IPS-18c (cell line): ENCODE measurements at regions not wholly inside any gene's neighbourhood (a gene's known extent, or its start where the extent isn't known, plus 50 kb on each side); places are given as distances from the start of the nearest gene placed in this dataset.

Experiments used
- H3K4me3 ChIP-seq: 2 replicates; pipeline ENCODE4 v1.7.0; 2013; ENCODE audit warnings: low read depth, mild to moderate bottlenecking, low read length, moderate library complexity; ENCODE audit not compliant: insufficient read depth
- H3K9me3 ChIP-seq: one replicate; pipeline ENCODE4 v1.6.1; 2013; ENCODE audit warnings: mild to moderate bottlenecking, low read length, moderate library complexity; ENCODE audit not compliant: control insufficient read depth, insufficient read depth

DNA sequence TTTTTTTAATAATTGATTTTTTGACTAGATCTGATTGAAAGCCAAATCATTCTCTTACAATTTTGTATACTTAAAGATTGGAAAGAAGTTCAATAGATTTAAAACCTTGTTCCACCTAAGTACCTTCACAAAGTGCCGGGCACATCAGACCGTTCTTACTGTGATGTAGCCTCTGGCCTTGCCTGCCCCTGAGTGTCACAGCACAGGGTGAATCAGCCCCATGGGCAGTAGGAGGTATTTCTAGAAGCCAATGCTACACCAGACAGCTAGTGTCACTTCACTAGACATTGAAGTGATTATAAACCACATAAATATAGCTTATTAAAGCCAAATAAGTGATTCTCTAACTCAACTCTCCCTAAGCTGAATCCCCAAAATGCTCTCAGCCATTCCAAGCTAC is 131.3 kb downstream of the LACC1 start:
- H3K9me3 ChIP-seq = peaks cover 2% of the 10 kb centered on the region
- H3K4me3 ChIP-seq = no peak overlapping the region

GRCh38 chr13:44012910-44013757 is 133.4 kb downstream of the LACC1 start:
- Histone ChIP-seq H3K4me3 (no peak overlapping the region), H3K9me3 (no peaks in the 10 kb centered on the region)

GRCh38 chr13:44013758-44014291 is 134.1 kb downstream of the LACC1 start:
- no peaks in the 10 kb centered on the region for H3K9me3 ChIP-seq
- no peak overlapping the region for H3K4me3 ChIP-seq

GRCh38 chr13:44014501-44014900 is 134.8 kb downstream of the LACC1 start:
- H3K4me3 ChIP-seq = no peak overlapping the region
- no peaks in the 10 kb centered on the region for H3K9me3 ChIP-seq

DNA sequence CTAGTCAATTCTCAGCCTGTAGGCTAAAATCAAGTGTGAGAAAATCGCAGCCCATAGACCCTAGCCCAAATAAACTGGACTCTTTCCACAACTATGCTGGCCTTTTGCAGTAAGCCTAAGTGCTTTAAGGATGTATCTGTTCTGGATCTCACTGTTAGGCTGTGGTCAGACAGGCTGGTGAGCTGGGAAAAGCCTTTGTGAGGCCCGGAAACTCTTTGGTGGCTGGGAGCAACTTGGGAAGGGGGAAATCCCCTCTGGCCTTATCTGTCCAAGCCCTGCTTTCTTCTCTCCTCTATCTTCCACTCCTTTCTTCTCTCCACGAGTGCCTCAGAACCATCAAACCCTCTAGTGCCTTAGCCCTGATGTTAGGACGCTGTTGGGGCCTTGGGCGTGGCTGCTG is 135.4 kb downstream of the LACC1 start:
- no peak overlapping the region for H3K4me3 ChIP-seq
- no peaks in the 10 kb centered on the region for H3K9me3 ChIP-seq

DNA sequence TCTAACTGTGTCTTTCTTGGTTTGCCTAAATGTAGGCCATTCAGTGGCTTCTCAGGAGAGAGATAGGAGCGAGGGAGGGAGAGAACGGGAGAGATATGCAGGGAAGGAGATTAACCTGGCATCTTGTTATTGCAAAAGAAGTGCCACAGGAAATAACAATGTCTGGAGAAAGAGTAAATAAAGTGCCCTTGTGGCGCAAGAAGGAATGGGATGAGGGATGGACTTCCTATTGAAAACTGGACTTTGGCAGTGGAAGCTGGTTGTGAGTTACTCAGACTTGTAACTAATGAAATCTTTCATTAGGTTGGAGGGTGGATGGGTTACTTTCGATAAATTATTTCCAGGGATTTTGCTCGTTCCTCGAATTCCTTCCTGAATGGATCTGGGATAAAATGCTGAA is 136.1 kb downstream of the LACC1 start:
- Histone ChIP-seq H3K4me3 (no peak overlapping the region), H3K9me3 (no peaks in the 10 kb centered on the region)

GRCh38 chr13:44017756-44018309 is 138.1 kb downstream of the LACC1 start:
- Histone ChIP-seq H3K4me3 (no peak overlapping the region), H3K9me3 (no peaks in the 10 kb centered on the region)

DNA sequence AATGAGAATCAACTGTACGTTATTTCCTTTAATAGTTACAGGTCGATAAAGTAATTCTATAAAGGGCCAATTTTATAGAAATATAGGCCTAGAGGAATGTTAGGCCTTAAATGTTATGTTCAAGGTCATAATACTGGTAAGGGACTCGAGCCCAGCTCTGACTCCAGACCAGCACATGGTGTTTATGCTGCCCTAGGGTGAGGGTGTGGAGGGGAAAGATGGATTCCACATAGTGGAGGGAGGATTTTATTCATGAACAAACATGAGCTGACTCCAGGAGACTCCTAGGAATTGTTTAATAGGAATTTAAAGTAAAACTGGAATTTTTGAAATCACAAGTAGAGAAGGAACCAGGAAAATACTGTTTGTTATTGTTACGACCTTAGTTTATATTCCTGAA is 139.9 kb downstream of the LACC1 start:
- Histone ChIP-seq H3K4me3 (no peak overlapping the region), H3K9me3 (no peaks in the 10 kb centered on the region)

GRCh38 chr13:44021422-44021821 is 141.7 kb downstream of the LACC1 start:
- Histone ChIP-seq H3K9me3 (no peaks in the 10 kb centered on the region), H3K4me3 (no peak overlapping the region)

- Histone ChIP-seq H3K4me3 (no peak overlapping the region), H3K9me3 (no peaks in the 10 kb centered on the region)
These were observed 142.5 kb downstream of the LACC1 start for GRCh38 chr13:44022196-44022595.

- no peaks in the 10 kb centered on the region for H3K9me3 ChIP-seq
- no peak overlapping the region for H3K4me3 ChIP-seq
These were observed 144.6 kb downstream of the LACC1 start for GRCh38 chr13:44024167-44024845.

- Histone ChIP-seq H3K9me3 (no peaks in the 10 kb centered on the region), H3K4me3 (no peak overlapping the region)
These were observed 145.1 kb downstream of the LACC1 start for GRCh38 chr13:44024846-44025195.

DNA sequence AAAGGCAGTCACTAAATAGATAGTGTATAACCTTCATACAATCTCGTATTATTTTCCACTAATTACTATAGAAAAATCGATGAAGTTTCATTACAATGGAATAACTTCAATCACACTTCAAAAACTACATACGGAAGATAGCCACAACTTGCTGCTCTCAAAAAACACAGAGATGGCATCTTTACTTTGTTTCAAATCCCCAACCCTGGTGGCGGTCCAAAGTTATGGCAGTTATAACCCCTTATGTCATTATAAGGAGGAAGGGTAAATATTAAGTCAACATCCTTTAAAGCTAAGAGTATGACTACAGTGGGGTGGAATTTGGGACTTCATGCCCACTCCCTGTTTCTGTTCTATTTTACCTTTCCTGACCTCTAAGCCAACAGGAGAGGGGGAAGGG is 146.5 kb downstream of the LACC1 start:
- H3K4me3 ChIP-seq = no peak overlapping the region
- H3K9me3 ChIP-seq = no peaks in the 10 kb centered on the region

GRCh38 chr13:44028734-44029133 is 149.0 kb downstream of the LACC1 start:
- Histone ChIP-seq H3K4me3 (no peak overlapping the region), H3K9me3 (no peaks in the 10 kb centered on the region)

GRCh38 chr13:44030615-44031014 is 150.9 kb downstream of the LACC1 start:
- no peak overlapping the region for H3K4me3 ChIP-seq
- H3K9me3 ChIP-seq = no peaks in the 10 kb centered on the region

DNA sequence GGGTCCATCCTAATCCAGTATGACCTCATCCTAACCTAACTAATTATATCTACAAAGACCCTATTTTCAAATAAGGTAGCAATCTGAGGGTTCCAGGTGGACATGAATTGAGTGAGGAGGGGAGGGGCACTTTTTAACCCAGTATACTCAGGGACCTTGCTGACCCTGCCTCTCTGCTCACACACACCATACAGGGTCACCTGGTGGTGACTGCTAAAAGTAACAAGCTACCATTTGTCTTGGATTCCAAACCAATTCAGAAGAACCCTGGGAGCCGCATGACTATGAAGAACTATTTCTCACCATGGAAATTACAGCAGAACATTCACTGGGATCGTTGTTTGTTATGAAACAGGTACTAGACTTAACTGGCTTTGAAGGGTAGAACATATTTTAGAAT is 151.9 kb downstream of the LACC1 start:
- H3K9me3 ChIP-seq = no peaks in the 10 kb centered on the region
- no peak overlapping the region for H3K4me3 ChIP-seq

DNA sequence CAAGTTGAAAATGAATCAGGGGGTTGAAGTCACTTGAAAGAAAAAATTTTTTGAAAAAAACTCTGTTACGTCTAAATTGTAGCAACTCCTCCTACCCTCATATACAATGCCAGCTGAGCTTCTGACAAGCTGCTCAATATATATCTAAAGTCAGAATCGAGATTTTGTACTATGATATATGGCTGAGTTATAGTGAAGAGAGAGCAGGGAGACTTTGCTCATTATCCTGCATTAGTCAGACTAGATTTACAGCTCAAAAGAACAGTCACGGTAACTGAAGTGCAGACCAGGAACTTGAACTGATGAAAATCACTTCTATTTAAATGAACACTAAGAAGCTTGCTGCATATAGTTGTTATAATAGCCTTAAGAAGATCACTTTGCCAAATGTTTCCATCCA is 153.1 kb downstream of the LACC1 start:
- no peak overlapping the region for H3K4me3 ChIP-seq

DNA sequence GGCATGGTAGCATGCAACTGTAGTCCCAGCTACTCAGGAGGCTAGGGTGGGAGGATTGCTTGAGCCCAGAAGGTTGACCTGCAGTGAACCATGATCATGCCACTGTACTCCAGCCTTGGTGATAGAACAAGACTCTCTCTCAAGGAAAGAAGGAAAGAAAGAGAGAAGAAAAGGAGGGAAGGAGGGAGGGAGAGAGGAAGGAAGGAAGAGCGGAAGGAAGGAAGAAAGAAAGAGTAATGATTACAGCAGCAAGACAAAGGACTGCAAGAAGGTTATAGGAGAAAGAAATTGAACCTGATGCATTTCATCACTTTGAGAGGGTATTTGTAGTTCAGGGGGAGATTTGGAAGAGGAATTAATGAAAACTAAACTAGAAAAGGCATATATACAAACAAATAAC is 155.7 kb downstream of the LACC1 start:
- no peak overlapping the region for H3K4me3 ChIP-seq
- H3K9me3 ChIP-seq = no peaks in the 10 kb centered on the region

More for the DNA sequence above, 153.1 kb downstream of the LACC1 start:
- H3K9me3 ChIP-seq = no peaks in the 10 kb centered on the region
